ENCODE measurements at regions not wholly inside any gene's neighbourhood (a gene's known extent, or its start where the extent isn't known, plus 50 kb on each side); places are given as distances from the start of the nearest gene placed in this dataset.

GRCh38 chr6:159433550-159433949 is 259.5 kb downstream of the SOD2 start:
- no peak overlapping the region for H3K4me3 ChIP-seq (ENCODE audit: low read length)
- DNase-seq (ENCODE audit: low read depth) = no peak
- TF ChIP-seq, protein P1, sequence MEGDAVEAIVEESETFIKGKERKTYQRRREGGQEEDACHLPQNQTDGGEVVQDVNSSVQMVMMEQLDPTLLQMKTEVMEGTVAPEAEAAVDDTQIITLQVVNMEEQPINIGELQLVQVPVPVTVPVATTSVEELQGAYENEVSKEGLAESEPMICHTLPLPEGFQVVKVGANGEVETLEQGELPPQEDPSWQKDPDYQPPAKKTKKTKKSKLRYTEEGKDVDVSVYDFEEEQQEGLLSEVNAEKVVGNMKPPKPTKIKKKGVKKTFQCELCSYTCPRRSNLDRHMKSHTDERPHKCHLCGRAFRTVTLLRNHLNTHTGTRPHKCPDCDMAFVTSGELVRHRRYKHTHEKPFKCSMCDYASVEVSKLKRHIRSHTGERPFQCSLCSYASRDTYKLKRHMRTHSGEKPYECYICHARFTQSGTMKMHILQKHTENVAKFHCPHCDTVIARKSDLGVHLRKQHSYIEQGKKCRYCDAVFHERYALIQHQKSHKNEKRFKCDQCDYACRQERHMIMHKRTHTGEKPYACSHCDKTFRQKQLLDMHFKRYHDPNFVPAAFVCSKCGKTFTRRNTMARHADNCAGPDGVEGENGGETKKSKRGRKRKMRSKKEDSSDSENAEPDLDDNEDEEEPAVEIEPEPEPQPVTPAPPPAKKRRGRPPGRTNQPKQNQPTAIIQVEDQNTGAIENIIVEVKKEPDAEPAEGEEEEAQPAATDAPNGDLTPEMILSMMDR (IDR thresholded peaks at IDR 0.05; ENCODE audit: insufficient read depth, low read depth, low read length, missing control alignments) = no peak

GRCh38 chr6:159431750-159432149 is 261.3 kb downstream of the SOD2 start:
- DNase-seq (ENCODE audit: low read depth) = no peak
- no peak overlapping the region for H3K4me3 ChIP-seq (ENCODE audit: low read length)
- TF ChIP-seq, protein P1 (IDR thresholded peaks at IDR 0.05; ENCODE audit: insufficient read depth, low read depth, low read length, missing control alignments) = no peak

- no peak overlapping the region for H3K4me3 ChIP-seq (ENCODE audit: low read length)
- TF ChIP-seq, protein P1 (IDR thresholded peaks at IDR 0.05; ENCODE audit: insufficient read depth, low read depth, low read length, missing control alignments) = no peak
- no peak for DNase-seq (ENCODE audit: low read depth)
These were observed 261.1 kb downstream of the FNDC1 start for GRCh38 chr6:159430323-159430722.

DNA sequence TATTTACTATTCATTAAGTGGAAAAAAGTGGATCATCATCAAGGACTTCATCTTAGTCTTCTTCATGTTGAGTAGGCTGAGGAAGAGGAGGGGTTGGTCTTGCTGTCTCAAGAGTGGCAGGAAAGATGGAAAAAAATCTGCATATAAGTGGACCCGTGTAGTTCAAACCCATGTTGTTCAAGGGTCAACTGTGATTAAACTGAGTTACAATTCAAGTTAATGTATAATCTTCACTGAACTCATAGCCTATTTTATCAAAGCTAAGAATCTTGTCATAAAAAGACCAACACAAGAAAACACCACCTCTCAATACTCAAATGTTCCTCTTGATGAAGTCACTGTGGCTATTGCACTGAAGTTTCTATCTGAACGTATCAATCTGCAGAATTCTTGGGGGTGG is 260.2 kb downstream of the FNDC1 start:
- DNase-seq (ENCODE audit: low read depth) = no peak
- TF ChIP-seq, protein P1 (IDR thresholded peaks at IDR 0.05; ENCODE audit: insufficient read depth, low read depth, low read length, missing control alignments) = no peak
- no peak overlapping the region for H3K4me3 ChIP-seq (ENCODE audit: low read length)

DNA sequence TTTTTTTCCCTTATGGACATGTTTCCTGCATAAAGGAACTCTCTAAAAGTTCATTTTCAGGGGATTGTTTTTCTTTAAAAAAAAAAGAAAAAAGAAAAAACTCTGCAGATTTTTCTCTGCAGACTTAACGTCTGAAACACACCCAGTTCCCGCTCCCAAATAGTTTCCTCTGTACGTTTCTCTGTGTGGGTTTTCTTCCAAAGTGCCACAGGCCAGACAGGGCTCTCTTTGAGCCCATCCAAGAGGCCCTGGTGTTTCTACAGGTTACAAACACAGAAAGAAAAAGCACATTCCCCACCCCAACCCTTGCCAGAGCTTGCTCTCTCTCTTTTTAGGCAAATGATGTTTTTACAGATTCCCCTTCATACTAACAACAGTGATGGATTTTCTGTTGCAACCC is 258.6 kb downstream of the FNDC1 start:
- no peak overlapping the region for H3K4me3 ChIP-seq (ENCODE audit: low read length)
- TF ChIP-seq, protein P1 (IDR thresholded peaks at IDR 0.05; ENCODE audit: insufficient read depth, low read depth, low read length, missing control alignments) = no peak
- no peak for DNase-seq (ENCODE audit: low read depth)

- DNase-seq (ENCODE audit: low read depth) = no peak
- TF ChIP-seq, protein P1 (IDR thresholded peaks at IDR 0.05; ENCODE audit: insufficient read depth, low read depth, low read length, missing control alignments) = no peak
- H3K4me3 ChIP-seq (ENCODE audit: low read length) = no peak overlapping the region
These were observed 258.1 kb downstream of the FNDC1 start for GRCh38 chr6:159427335-159427734.

GRCh38 chr6:159425421-159425820 is 256.2 kb downstream of the FNDC1 start:
- no peak overlapping the region for H3K4me3 ChIP-seq (ENCODE audit: low read length)
- DNase-seq (ENCODE audit: low read depth) = no peak
- TF ChIP-seq, protein P1 (IDR thresholded peaks at IDR 0.05; ENCODE audit: insufficient read depth, low read depth, low read length, missing control alignments) = no peak

Data from epithelial cell of esophagus (primary cell).